Nucleus accumbens (tissue), 56 donors: ENCODE measurements at regions not wholly inside any gene's neighbourhood (a gene's known extent, or its start where the extent isn't known, plus 50 kb on each side); places are given as distances from the start of the nearest gene placed in this dataset.
A peak's percentile ranks its signal among the peaks of the same experiment; 100 is the strongest.
"Not testable (repeated sequence)": the region's sequence is repeated elsewhere in the genome, so short reads cannot be mapped to it uniquely, and the experiment has no call there.

Source experiments
- DNase-seq, 56 donors: peaks; one replicate each; lab custom pipeline; 2025; lab: John Stamatoyannopoulos, UW

GRCh38 chr14:95597784-95598211 is 62.9 kb downstream of the GLRX5 start:
- peak in 14 of 56 donors; percentile 2 to 51 (median 18) for DNase-seq

- no peak for DNase-seq
These were observed 66.8 kb downstream of the GLRX5 start for GRCh38 chr14:95601650-95602049.

DNA sequence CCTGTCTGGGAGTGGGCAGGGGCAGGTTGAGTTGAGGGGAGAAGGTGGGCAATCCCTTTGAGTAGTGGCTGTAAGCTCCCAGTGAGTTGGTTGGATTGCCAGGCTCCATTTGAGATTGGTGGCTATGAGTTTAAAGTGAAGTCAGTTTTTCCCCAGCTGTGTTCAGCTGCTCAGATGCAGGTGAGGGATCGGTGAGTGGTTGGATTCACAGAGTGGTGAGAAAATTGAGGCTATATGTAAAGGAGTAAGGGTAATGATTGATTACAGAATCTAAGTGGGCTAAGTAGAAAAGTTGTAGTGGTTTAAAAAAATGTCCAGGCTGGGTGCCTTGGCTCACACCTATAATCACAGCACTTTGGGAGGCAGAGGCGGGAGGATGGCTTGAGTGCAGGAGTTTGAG is 68.6 kb downstream of the GLRX5 start:
- no peak for DNase-seq

GRCh38 chr14:95606266-95606665 is 71.4 kb downstream of the GLRX5 start:
- DNase-seq: no peak

DNA sequence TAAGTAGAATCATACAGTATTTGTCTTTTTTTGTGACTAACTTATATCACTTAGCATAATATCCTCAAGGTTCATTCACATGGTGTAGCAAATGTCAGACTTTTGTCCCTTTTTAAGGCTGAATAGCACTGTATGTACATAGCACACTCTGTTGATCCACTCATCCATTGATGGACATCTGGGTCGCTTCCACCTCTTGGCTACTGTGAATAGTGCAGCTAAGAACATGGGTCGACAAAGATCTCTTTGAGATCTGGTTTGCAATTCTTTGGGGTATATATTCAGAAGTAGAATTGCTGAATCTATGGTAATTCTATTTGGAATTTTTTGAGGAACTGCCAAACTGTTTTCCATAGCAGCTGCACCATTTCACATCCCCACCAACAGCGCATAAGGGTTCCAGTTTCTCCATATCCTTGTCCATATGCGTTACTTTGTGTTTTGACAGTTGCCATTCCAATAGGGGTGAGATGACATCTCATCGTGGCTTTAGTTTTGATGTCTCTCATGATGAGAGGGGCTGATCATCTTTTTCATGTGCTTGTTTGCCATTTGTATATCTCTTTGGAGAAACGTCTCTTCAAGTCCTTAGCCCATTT is 73.9 kb downstream of the GLRX5 start:
- no peak for DNase-seq

DNA sequence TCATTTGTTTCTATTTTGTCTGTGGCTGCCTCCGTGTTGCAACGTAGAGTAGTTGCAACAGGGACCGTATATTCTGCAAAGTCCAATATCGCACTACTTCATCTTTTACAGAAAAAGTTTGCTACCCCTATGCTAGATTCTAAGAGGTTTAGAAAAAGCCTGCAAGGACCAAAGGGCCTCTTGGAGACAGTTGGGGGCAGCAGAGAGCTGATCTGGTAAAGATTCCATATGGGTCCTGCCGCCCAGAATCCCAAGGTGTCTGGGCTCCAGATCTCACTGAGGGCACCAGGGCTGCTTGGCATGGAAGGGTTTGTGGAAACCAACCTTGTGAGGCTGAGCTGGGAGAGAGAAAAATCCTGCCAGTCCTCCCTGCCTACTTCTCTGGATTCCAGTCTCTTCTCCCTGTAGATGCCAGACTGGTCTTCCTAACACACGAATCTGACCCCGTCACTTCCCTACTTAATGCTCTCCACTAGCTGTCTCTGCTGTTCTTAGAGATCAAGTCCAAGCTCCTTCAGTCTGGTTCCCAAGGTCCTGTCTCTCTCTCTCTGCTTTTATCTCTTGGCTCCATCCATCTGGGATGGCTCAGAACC is 74.6 kb downstream of the GLRX5 start:
- DNase-seq: peak in 9 of 56 donors; percentile 0 to 29 (median 4)

DNA sequence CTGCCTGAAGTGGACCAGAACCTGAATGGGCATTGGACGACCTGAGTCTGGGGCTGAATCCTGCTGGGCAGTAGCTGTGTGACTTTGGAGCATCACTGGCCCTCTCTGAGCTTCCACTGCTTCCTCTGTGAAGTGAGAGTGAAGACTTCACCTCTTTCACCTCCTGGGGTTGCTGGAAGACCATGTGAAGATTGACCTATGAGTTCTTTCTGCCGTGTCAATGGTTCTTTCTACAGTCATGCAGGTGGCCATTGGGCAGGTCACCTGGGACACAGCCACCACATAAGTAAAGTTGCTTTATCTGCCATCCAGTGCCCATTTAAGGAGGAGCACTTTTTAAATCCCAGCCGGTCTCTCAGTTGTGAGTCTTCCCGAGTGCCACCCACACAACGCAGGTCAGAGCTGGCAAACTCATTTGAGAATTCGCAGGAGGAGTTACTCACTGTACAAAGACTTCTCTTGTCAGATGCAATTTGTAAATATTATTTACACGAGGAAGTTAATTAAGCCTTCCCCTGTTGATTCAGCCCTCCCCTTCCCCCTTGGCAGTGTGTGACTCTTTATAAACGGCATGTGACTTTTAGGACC is 74.8 kb upstream of the TCL1B start:
- peak in 2 of 56 donors; percentile 6 to 17 for DNase-seq

GRCh38 chr14:95614349-95614748 is 71.9 kb upstream of the TCL1B start:
- DNase-seq: no peak

DNA sequence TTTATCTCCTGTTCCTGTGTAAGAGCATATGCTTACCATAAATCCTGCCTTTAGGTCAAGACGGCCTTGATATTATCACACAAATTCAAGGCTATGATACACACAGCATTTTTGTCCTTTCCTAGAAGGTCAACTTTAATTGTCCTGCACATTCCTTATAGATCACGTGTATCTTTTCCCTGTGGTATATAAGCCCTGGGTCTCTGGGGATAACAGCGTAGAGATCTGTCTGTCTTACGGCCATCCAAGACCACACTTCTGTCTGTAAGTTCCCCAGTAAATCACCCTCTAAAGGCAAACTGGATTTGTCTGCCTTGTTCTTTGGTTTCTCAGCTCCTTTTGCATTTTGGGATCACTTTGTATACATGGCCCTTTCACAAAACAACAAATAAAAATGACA is 69.5 kb upstream of the TCL1B start:
- DNase-seq: no peak

DNA sequence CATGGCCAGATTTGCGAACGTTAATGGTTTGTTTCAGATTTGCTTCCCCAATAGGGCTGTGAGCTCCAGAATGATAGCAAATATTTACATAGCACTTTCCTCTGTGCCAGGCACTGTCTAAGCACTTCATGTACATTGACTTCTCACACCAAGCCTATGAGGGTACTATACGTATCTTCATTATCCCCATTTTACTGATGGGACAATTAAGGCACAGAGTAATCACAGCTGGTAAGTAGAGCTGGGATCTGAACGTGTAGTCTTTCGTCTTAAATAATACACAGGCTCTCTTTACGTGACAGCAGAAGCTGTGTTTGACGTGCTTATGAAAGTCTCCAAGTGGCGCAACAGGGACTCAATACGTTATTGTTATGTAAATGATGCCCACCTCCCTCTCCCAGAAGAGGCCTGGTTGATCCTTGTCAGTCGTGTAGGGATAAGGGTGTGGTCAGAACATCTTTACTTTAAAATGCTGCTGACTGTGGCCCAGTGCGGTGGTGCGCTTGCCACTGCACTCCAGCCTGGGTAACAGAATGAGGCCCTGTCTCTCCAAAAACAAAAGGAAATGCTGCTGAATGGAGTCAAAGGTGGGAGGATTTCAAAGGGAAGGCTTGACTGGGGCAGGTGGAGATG is 66.3 kb upstream of the TCL1B start:
- no peak for DNase-seq

DNA sequence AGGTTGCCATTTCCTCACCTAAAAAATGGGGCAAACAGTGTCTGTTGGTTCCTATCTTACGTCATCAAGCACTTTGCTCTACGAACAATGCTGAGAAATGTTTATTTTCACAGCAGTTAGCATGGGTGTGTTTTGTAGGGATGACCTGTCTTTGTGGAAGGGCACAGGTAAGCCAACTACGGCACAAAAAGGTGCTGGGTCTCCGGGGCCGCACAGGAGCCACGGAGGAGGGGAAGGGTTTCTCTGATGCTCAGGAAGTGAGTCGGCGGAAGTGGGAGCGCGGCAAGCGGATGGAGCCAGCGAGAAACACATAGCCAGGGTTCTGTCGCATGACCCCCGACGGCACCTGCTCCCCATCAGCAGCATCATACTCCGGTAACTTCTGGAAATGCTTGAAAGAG is 65.6 kb upstream of the TCL1B start:
- DNase-seq: no peak

DNA sequence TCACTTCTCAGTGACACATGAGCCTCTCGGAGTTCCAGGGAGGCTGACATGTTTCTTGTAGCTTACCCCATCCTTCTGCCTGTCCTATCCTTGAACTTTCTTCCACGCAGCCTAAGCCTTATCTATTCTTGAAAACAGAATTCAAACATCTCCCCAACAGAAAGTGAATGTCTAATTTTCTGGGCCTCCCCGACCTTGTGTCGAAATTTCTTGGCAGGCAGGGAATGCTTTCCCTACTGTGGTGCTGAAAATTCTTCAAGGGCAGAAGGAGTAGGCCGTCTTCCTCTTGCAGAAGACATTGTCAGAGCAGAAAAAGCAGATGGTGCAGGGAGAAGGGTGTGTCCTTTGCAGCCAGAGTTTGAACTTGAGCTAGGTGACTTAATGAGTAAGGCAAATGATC is 63.0 kb upstream of the TCL1B start:
- no peak for DNase-seq

- DNase-seq: not testable (repeated sequence)
These were observed 60.5 kb upstream of the TCL1B start for GRCh38 chr14:95625710-95626109.

- no peak for DNase-seq
These were observed 51.2 kb upstream of the TCL1B start for GRCh38 chr14:95635051-95635450.
